DND-41 (cell line): ENCODE measurements at regions not wholly inside any gene's neighbourhood (a gene's known extent, or its start where the extent isn't known, plus 50 kb on each side); places are given as distances from the start of the nearest gene placed in this dataset.

ENCODE experiments used
- CTCF ChIP-seq: IDR thresholded peaks from 2 replicates; pipeline ENCODE4 v1.5.1; 2012; ENCODE audit warnings: borderline replicate concordance, low read length, moderate library complexity, mild to moderate bottlenecking; ENCODE audit not compliant: poor library complexity, severe bottlenecking; ENCODE audit errors: extremely low read depth
- EZH2 ChIP-seq: IDR thresholded peaks from 3 replicates; pipeline ENCODE4 v1.6.1; 2012; ENCODE audit warnings: borderline replicate concordance, low read depth, mild to moderate bottlenecking, moderate library complexity, low read length, inconsistent platforms; ENCODE audit not compliant: severe bottlenecking

- TF ChIP-seq CTCF (no peak), EZH2 (no peak)
These were observed 82.7 kb upstream of the NEURL1B start for GRCh38 chr5:172558076-172558976.
